OCI-LY7 (cell line): ENCODE measurements at regions not wholly inside any gene's neighbourhood (a gene's known extent, or its start where the extent isn't known, plus 50 kb on each side); places are given as distances from the start of the nearest gene placed in this dataset.

Source experiments
- CTCF ChIP-seq: fragments of 200-600 bp; sonication (generic); conservative IDR thresholded peaks from 2 replicates; pipeline ENCODE4 v1.5.1; 2014; ENCODE audit warnings: mild to moderate bottlenecking, antibody characterized with exemption, low read length, moderate library complexity, mixed read lengths
- EZH2phosphoT487 ChIP-seq: fragments of 200-600 bp; sonication (generic); IDR thresholded peaks from 2 replicates; pipeline ENCODE4 v1.6.1; 2018; ENCODE audit warnings: low read depth, borderline replicate concordance, mild to moderate bottlenecking, mixed run types, antibody characterized with exemption, low read length, moderate library complexity, mixed read lengths

DNA sequence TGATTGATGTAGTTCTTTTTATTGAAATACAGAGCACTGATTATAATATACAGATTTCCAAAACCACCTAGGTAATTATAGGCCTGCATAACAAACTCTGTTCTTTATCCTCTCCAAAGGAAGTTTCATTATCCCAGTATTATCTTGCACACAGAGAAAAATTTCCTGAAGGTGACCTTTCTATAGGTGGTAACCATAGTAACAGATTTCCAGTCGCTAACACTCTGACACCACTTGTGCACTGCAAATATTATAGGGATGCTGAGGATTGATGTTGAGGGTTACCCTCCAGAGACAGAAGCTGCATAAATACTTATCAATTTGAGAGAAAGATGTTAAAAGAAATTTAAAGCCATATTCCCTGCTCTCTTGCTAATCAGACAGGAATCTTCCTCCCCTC lies 274.5 kb upstream of the NRSN1 start:
- no peak for TF ChIP-seq CTCF
- TF ChIP-seq EZH2phosphoT487 = no peak
